Cardiac septum (tissue), 1 donor: ENCODE measurements at regions not wholly inside any gene's neighbourhood (a gene's known extent, or its start where the extent isn't known, plus 50 kb on each side); places are given as distances from the start of the nearest gene placed in this dataset.

Experiments used
- DNase-seq: peaks from one replicate; pipeline ENCODE4 v3.0.0-alpha.2; 2020; ENCODE audit warnings: low spot score
- intact Hi-C: fragments of 100-400 bp; cut with DNase I; formaldehyde crosslinking; loops from one replicate; pipeline ENCODE4 v1.14.0; 2022
- donor health status: DM: no; HTN: no; CAD: no.

- intact Hi-C loops, result no loop called here
- DNase-seq, result peak; percentile 71
Observed at GRCh38 chr5:135236908-135237747, 161.9 kb downstream of the MACROH2A1 start.

GRCh38 chr5:135236228-135236907 lies 162.7 kb downstream of the MACROH2A1 start:
- intact Hi-C loops, result no loop called here
- peak; percentile 24 for DNase-seq

- peak; percentile 59 for DNase-seq
- intact Hi-C loops, result no loop called here
Observed at GRCh38 chr5:135235551-135236227, 163.3 kb downstream of the MACROH2A1 start.

GRCh38 chr5:135234666-135235401 lies 164.2 kb downstream of the MACROH2A1 start:
- peak; percentile 24 for DNase-seq
- intact Hi-C loops, result no loop called here

GRCh38 chr5:135234242-135234641 lies 164.8 kb downstream of the MACROH2A1 start:
- intact Hi-C loops, result no loop called here
- DNase-seq, result peak; percentile 67

- DNase-seq, result peak; percentile 67
- intact Hi-C loops, result no loop called here
Observed at GRCh38 chr5:135233477-135233876, 165.6 kb downstream of the MACROH2A1 start.

GRCh38 chr5:135232958-135233357 lies 166.1 kb downstream of the MACROH2A1 start:
- peak; percentile 63 for DNase-seq
- intact Hi-C loops, result no loop called here

GRCh38 chr5:135231289-135231688 lies 167.7 kb downstream of the MACROH2A1 start:
- DNase-seq, result no peak
- intact Hi-C loops, result no loop called here

- intact Hi-C loops, result no loop called here
Observed at GRCh38 chr5:135230251-135230925, 168.6 kb downstream of the MACROH2A1 start.

GRCh38 chr5:135229679-135230132 lies 169.3 kb downstream of the MACROH2A1 start:
- intact Hi-C loops, result no loop called here

More at GRCh38 chr5:135230251-135230925, 168.6 kb downstream of the MACROH2A1 start:
- DNase-seq, result no peak

GRCh38 chr5:135229122-135229521 lies 169.9 kb downstream of the MACROH2A1 start:
- intact Hi-C loops, result no loop called here
- no peak for DNase-seq

More at GRCh38 chr5:135229679-135230132, 169.3 kb downstream of the MACROH2A1 start:
- DNase-seq, result no peak

GRCh38 chr5:135228222-135228621 lies 170.8 kb downstream of the MACROH2A1 start:
- no peak for DNase-seq
- intact Hi-C loops, result no loop called here

GRCh38 chr5:135227064-135228022 lies 171.7 kb downstream of the MACROH2A1 start:
- intact Hi-C loops, result no loop called here
- peak; percentile 55 for DNase-seq

- peak; percentile 55 for DNase-seq
Observed at GRCh38 chr5:135225856-135226560, 173.0 kb downstream of the MACROH2A1 start.

GRCh38 chr5:135223891-135224625 lies 175.0 kb downstream of the MACROH2A1 start:
- DNase-seq, result peak; percentile 27
- intact Hi-C loops, result no loop called here

More at GRCh38 chr5:135225856-135226560, 173.0 kb downstream of the MACROH2A1 start:
- intact Hi-C loops, result no loop called here

GRCh38 chr5:135223404-135223803 lies 175.6 kb downstream of the MACROH2A1 start:
- peak; percentile 9 for DNase-seq
- intact Hi-C loops, result no loop called here
